BLaER1 (cell line): ENCODE measurements at regions not wholly inside any gene's neighbourhood (a gene's known extent, or its start where the extent isn't known, plus 50 kb on each side); places are given as distances from the start of the nearest gene placed in this dataset.
"Not testable (repeated sequence)": the region's sequence is repeated elsewhere in the genome, so short reads cannot be mapped to it uniquely, and the experiment has no call there.

ENCODE experiments used
- H3K27ac ChIP-seq: shearing (Covaris generic); formaldehyde crosslinking; 2 replicates; pipeline ENCODE4 v1.8.1; 2022
- H3K27me3 ChIP-seq: shearing (Covaris generic); formaldehyde crosslinking; 2 replicates; pipeline ENCODE4 v1.8.1; 2022
- H3K36me3 ChIP-seq: shearing (Covaris generic); formaldehyde crosslinking; 2 replicates; pipeline ENCODE4 v1.8.1; 2022
- H3K4me1 ChIP-seq: shearing (Covaris generic); formaldehyde crosslinking; 2 replicates; pipeline ENCODE4 v1.8.1; 2022
- H3K4me2 ChIP-seq: shearing (Covaris generic); formaldehyde crosslinking; 2 replicates; pipeline ENCODE4 v1.8.1; 2022
- H3K4me3 ChIP-seq: shearing (Covaris generic); formaldehyde crosslinking; 2 replicates; pipeline ENCODE4 v1.8.1; 2022
- H3K9ac ChIP-seq: shearing (Covaris generic); formaldehyde crosslinking; 2 replicates; pipeline ENCODE4 v1.8.1; 2022
- H3K9me3 ChIP-seq: shearing (Covaris generic); formaldehyde crosslinking; 2 replicates; pipeline ENCODE4 v1.8.1; 2022
- H4K20me1 ChIP-seq: shearing (Covaris generic); formaldehyde crosslinking; 2 replicates; pipeline ENCODE4 v1.8.1; 2022
- Cebpa-rat ChIP-seq: shearing (Covaris generic); IDR thresholded peaks from 2 replicates; pipeline ENCODE4 v1.8.1; 2022

DNA sequence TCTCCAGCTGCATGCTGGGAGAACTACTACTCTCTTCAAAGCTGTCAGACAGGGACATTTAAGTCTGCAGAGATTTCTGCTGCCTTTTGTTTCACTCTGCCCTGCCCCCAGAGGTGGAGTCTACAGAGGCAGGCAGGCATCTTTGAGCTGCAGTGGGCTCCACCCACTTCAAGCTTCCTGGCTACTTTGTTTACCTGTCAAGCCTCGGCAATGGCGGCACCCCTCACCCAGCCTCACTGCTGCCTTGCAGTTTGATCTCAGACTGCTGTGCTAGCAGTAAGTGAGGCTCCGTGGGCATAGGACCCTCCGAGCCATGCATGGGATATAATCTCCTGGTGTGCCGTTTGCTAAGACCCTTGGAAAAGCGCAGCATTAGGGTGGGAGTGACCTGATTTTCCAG is 61.7 kb downstream of the DMRTA1 start:
- H4K20me1 ChIP-seq, H3K36me3 ChIP-seq, H3K27ac ChIP-seq, H3K4me2 ChIP-seq, H3K4me1 ChIP-seq, H3K27me3 ChIP-seq, H3K9ac ChIP-seq, H3K4me3 ChIP-seq: not testable (repeated sequence)
- peaks cover 11% of the 10 kb centered on the region for H3K9me3 ChIP-seq

DNA sequence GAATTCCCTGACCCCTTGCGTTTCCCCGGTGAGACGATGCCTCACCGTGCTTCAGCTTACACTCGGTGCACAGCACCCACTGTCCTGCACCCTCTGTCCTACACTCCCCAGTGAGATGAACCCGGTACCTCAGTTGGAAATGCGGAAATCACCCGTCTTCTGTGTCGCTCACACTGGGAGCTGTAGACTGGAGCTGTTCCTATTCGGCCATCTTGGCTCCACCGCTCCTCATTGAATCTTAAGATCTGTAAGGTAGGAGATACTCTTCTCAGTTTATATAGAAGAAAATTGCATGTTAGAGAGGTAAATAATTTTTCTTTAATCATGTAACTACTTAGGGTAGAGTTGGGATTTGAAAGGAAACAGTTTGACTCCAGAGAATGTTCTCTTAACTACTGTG is 62.2 kb downstream of the DMRTA1 start:
- H3K4me1 ChIP-seq, result peaks cover 7% of the 10 kb centered on the region; the same call in 1 of the 2 replicates
- H4K20me1 ChIP-seq, result no peaks in the 10 kb centered on the region
- no peaks in the 10 kb centered on the region for H3K27me3 ChIP-seq
- H3K9me3 ChIP-seq, result peaks cover 11% of the 10 kb centered on the region
- H3K4me2 ChIP-seq, result no peak overlapping the region
- H3K9ac ChIP-seq, result no peak overlapping the region
- no peaks in the 10 kb centered on the region for H3K36me3 ChIP-seq
- no peak overlapping the region for H3K4me3 ChIP-seq
- no peak overlapping the region for H3K27ac ChIP-seq
- no peak for TF ChIP-seq Cebpa-rat

DNA sequence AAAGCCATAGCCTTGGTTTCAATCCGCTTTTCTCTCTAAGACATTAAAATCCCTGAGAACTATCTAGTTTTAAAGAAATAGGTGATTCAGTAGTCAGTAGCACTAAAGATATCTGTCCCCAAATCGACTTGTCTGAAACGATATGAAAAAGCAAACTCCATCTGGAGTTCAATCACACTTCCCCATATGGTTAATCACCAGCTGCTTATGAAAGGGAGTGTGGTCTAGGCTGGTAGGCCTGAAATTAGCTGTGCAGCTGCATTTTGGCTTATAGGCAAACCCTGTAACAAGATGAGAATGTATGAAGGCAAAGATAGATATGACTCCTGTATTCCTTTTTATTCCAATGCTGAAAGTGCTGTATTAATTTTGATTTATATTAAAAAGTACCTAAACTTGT is 65.9 kb downstream of the DMRTA1 start:
- Histone ChIP-seq H3K27ac (no peak overlapping the region), H3K4me2 (no peak overlapping the region), H3K36me3 (no peaks in the 10 kb centered on the region), H3K27me3 (no peaks in the 10 kb centered on the region), H3K4me3 (no peak overlapping the region), H3K4me1 (peaks cover 17% of the 10 kb centered on the region), H3K9ac (no peak overlapping the region), H3K9me3 (peaks cover 11% of the 10 kb centered on the region), H4K20me1 (no peaks in the 10 kb centered on the region)
- TF ChIP-seq Cebpa-rat, result no peak

DNA sequence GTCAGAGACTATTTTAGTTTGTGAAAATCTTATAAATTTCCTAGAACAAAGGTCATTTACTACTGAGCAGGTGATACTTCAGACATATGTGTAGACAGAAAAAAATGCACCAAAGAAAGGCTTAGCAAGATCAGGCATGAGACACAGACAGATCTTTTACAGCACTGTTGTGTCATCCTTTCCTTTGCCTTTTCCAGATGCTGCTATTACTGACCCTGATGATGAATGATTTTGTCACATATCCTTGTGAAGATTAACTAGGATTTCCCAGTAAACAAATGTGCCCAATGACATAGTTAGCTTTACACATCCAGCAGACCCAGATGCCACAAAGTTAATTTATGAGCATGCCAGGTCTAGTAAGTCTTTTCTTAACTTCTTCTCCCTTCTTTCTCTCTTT is 68.2 kb downstream of the DMRTA1 start:
- H3K27me3 ChIP-seq, result no peaks in the 10 kb centered on the region
- peaks cover 17% of the 10 kb centered on the region for H3K4me1 ChIP-seq
- no peak overlapping the region for H3K9ac ChIP-seq
- no peak overlapping the region for H3K27ac ChIP-seq
- H3K9me3 ChIP-seq, result no peaks in the 10 kb centered on the region
- no peak overlapping the region for H3K4me3 ChIP-seq
- no peaks in the 10 kb centered on the region for H4K20me1 ChIP-seq
- TF ChIP-seq Cebpa-rat, result no peak
- no peak overlapping the region for H3K4me2 ChIP-seq
- H3K36me3 ChIP-seq, result no peaks in the 10 kb centered on the region

DNA sequence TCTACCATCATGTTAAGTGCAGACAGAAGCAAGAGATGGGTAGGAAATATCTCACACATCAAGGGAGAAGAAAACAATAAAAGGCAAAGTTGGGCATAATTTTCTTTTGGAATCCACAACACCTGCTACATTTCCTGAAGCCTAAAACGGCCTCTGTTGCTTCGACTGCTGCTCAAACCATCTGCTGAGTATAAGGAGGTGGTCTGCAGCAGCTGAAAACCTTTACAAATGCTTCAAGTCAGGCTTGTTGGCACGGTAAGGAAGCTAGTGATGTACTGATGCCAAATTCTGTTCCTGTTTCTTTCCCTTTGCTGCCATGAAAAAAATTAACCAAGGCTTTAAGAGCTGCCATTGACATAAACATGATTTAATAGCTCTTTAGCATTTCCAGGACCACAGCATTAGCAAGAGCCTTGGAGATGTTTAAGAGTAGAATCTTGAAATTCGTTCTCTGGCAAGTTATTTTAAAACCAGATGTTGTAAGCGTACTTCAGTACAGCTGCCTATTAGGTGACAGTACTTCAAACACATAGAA is 75.6 kb downstream of the DMRTA1 start:
- TF ChIP-seq Cebpa-rat, result no peak
- no peaks in the 10 kb centered on the region for H3K9me3 ChIP-seq
- H3K4me3 ChIP-seq, result no peak overlapping the region
- H3K4me1 ChIP-seq, result peaks cover 2% of the 10 kb centered on the region
- no peak overlapping the region for H3K27ac ChIP-seq
- no peaks in the 10 kb centered on the region for H3K27me3 ChIP-seq
- H3K4me2 ChIP-seq, result no peak overlapping the region
- no peaks in the 10 kb centered on the region for H3K36me3 ChIP-seq
- no peak overlapping the region for H3K9ac ChIP-seq
- no peaks in the 10 kb centered on the region for H4K20me1 ChIP-seq

DNA sequence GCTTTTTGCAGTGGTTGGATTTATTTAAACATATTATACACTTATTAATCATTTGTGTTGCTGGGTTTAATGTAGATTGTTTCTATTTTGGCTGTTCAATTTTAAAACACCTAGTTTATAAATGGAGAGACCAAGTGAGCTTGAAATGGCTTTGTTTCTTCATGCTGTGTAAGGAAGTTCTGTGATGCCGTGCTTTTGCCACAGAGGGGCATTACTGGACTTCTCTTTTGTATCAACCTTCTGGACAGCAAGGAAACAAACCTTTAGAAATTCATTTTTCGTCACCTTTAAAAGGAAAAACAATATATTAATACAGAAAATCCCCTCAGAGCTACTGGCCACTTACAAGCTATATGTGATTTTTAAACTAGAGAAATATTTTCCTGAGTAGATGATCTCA is 81.9 kb downstream of the DMRTA1 start:
- no peak for TF ChIP-seq Cebpa-rat
- Histone ChIP-seq H3K9me3 (no peaks in the 10 kb centered on the region), H3K9ac (no peak overlapping the region), H3K4me2 (no peak overlapping the region), H3K4me1 (no peaks in the 10 kb centered on the region), H3K4me3 (no peak overlapping the region), H3K36me3 (no peaks in the 10 kb centered on the region), H4K20me1 (no peaks in the 10 kb centered on the region), H3K27me3 (no peaks in the 10 kb centered on the region), H3K27ac (no peak overlapping the region)

DNA sequence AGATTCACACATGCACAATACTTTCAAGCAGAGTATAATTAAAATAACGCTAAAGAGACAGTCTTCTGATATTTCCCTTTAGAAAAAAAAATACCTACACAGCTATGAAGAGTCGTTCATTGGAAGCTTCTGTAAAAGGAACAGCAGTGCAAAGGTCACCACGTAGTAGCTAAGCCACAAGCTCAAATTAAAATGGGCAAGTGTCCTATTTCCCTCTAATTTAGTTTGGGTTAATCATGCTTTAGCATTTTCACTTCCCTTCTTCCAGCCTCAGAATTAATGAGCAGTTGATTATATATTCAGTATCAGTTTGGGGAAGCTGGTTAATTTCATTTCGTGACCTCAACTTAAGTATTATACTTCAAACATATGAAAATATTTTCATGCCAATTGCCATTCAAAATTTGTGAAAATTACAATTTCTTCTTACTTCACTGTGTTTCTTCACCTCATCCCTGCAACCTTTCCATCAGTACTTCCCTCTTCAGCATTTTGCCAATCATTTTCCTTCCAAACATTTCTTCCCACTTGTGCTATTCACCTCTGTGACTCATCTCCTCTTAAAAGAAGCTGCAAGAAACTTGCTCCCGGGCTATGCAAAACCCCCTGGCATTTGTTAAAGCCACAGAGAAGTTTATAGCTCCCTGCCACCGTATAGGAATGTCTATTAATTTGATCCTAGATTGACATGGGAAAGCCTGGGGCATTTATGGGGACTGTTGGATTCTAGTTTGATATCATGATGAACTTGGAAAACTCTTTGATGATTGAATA is 83.0 kb downstream of the DMRTA1 start:
- Histone ChIP-seq H3K4me3 (no peak overlapping the region), H3K36me3 (no peaks in the 10 kb centered on the region), H3K9ac (no peak overlapping the region), H3K27ac (no peak overlapping the region), H3K27me3 (no peaks in the 10 kb centered on the region), H3K9me3 (no peaks in the 10 kb centered on the region), H4K20me1 (no peaks in the 10 kb centered on the region), H3K4me2 (no peak overlapping the region), H3K4me1 (no peaks in the 10 kb centered on the region)
- TF ChIP-seq Cebpa-rat, result no peak

DNA sequence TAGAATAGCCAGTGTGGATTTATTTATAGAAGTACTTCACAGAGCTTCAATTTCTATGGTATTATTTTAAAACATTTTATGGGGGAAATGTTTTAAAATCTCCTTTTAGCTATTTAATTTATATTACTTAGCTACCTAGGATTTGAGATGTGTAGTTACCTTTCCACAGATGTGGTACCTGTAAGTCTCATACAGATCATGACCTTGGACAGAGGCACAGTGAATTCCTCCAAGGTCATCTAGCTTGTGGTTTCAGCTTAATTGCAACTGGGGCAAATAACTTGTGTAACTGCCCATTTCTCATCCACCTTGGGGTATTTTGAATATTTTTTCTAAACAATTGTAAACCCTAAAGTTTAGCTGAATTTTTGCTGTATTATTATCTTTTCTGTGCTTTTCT is 89.2 kb downstream of the DMRTA1 start:
- Histone ChIP-seq H3K9ac (no peak overlapping the region), H3K36me3 (no peaks in the 10 kb centered on the region), H4K20me1 (no peaks in the 10 kb centered on the region), H3K4me3 (no peak overlapping the region), H3K9me3 (no peaks in the 10 kb centered on the region), H3K4me1 (no peaks in the 10 kb centered on the region), H3K27ac (no peak overlapping the region), H3K27me3 (no peaks in the 10 kb centered on the region), H3K4me2 (no peak overlapping the region)
- no peak for TF ChIP-seq Cebpa-rat

DNA sequence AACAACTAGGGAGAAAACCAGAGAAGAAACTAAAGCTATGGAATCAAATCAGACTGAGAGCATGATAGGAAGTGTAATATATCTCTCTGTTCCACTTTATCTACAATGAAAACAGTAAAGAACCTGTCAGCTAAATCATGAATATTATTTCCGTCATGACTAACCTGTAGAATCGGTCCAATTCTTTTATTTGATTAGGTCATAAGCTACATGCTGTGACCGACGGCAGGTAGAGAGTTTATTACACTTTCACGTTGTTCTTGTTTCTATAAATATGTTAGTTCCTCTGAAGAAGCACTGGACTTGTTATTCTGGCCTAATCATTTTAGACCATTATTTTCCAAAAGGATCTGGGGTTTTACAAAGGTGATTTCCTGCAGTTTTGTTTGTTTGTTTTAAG is 91.1 kb downstream of the DMRTA1 start:
- no peaks in the 10 kb centered on the region for H4K20me1 ChIP-seq
- H3K4me1 ChIP-seq, result no peaks in the 10 kb centered on the region
- H3K4me2 ChIP-seq, result no peak overlapping the region
- TF ChIP-seq Cebpa-rat, result no peak
- no peaks in the 10 kb centered on the region for H3K27me3 ChIP-seq
- no peak overlapping the region for H3K27ac ChIP-seq
- H3K9me3 ChIP-seq, result no peaks in the 10 kb centered on the region
- no peaks in the 10 kb centered on the region for H3K36me3 ChIP-seq
- no peak overlapping the region for H3K9ac ChIP-seq
- H3K4me3 ChIP-seq, result no peak overlapping the region

DNA sequence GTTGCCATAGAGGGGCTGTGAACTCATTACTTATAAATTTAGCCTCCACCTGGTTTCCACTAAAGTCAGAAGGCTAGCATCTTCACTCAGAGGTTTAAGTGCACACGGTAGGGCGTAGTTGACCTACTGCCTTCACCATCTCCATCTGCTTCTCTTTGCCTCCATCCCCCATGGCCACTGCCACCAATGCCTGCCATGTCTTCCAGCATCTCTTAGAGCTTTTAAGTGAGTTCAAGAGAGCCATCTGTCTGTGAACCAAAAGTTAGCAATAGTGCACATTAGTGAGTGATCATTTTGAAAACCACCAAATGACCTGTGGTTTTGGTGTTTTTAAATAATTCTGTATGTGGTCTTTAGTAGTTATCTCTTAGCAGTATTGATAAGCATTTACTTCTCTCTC is 102.0 kb downstream of the DMRTA1 start:
- Histone ChIP-seq H3K4me2 (no peak overlapping the region), H3K27me3 (no peaks in the 10 kb centered on the region), H4K20me1 (no peaks in the 10 kb centered on the region), H3K9ac (no peak overlapping the region), H3K9me3 (no peaks in the 10 kb centered on the region), H3K4me1 (no peaks in the 10 kb centered on the region), H3K27ac (no peak overlapping the region), H3K4me3 (no peak overlapping the region), H3K36me3 (no peaks in the 10 kb centered on the region)
- TF ChIP-seq Cebpa-rat, result no peak

DNA sequence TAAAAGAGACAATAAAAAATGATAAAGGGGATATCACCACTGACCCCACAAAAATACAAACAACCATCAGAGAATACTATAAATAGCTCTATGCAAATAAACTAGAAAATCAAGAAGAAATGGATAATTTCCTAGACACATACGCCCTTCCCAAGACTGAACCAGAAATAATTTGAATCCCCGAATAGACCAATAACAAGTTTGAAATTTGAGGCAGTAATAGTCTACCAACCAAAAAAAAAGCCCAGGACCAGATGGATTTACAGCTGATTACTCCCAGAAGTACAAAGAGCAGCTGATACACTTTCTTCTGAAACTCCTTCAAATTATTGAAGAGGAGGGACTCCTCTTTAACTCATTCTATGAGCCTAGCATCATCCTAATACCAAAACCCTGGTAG is 128.1 kb downstream of the DMRTA1 start:
- H3K9me3 ChIP-seq, result peaks cover 19% of the 10 kb centered on the region
- no peak for TF ChIP-seq Cebpa-rat

More for the DNA sequence above, 128.1 kb downstream of the DMRTA1 start:
- Histone ChIP-seq H3K4me1 (no peaks in the 10 kb centered on the region), H3K9ac (no peak overlapping the region), H3K4me2 (no peak overlapping the region), H4K20me1 (no peaks in the 10 kb centered on the region), H3K36me3 (no peaks in the 10 kb centered on the region), H3K27ac (no peak overlapping the region), H3K4me3 (no peak overlapping the region), H3K27me3 (no peaks in the 10 kb centered on the region)
